SH-SY5Y (cell line): ENCODE measurements at regions not wholly inside any gene's neighbourhood (a gene's known extent, or its start where the extent isn't known, plus 50 kb on each side); places are given as distances from the start of the nearest gene placed in this dataset.

ENCODE experiments used
- GATA2 ChIP-seq: IDR thresholded peaks from 2 replicates; pipeline ENCODE4 v1.6.1; 2011; ENCODE audit warnings: mild to moderate bottlenecking, low read depth, low read length
- GATA3 ChIP-seq: IDR thresholded peaks from 2 replicates; pipeline ENCODE4 v1.6.1; 2011; ENCODE audit warnings: low read depth, mild to moderate bottlenecking, low read length, moderate library complexity

- no peak for TF ChIP-seq GATA3
- TF ChIP-seq GATA2 = no peak
These were observed 137.9 kb upstream of the HDAC9 start for GRCh38 chr7:18357691-18358090.
